Astrocyte of the hippocampus (primary cell): ENCODE measurements at regions not wholly inside any gene's neighbourhood (a gene's known extent, or its start where the extent isn't known, plus 50 kb on each side); places are given as distances from the start of the nearest gene placed in this dataset.
"Not testable (repeated sequence)": the region's sequence is repeated elsewhere in the genome, so short reads cannot be mapped to it uniquely, and the experiment has no call there.

Experiments
- DNase-seq: peaks from one replicate; pipeline ENCODE4 v3.0.0; 2011; ENCODE audit warnings: low read depth, low spot score

DNA sequence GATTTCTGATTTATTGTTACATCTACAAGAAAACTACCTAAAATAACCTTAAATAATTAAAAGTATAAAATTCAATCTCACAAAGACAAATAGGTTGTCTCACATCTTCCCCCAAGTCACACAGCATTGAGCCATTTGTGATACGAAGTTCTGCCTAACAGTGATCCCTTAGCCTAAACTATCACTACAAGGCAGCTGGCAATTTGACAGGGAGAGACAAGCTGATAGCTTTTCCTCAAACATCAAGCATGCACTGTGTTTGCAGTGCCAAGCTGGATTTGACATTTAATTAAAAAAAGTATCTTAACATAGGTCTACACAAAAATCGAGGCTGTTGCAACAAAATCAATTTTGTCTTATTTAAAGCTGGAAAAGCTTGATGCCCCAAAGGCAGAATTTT lies 464.7 kb upstream of the TRAM1L1 start:
- no peak for DNase-seq

- peak; percentile 47 for DNase-seq
These were observed 474.0 kb upstream of the NDST3 start for GRCh38 chr4:117560329-117560728.

DNA sequence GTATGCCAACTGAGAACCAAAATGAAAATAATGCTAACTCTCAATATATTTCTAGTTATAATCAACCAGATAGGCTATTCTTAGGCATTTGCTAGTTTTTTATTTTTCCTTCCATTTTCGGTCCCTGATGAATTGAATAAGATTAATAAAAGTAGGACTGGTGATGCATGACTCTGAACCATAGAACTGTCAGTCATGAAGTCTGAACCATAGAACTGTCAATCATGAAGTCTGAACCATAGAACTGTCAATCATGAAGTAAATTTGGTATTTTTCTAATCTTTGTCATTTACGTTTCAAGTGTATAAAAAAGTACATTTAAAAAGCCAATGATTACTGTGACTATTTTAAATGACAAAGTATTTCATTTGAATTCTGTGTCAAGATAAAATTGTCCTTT lies 460.2 kb upstream of the NDST3 start:
- no peak for DNase-seq

DNA sequence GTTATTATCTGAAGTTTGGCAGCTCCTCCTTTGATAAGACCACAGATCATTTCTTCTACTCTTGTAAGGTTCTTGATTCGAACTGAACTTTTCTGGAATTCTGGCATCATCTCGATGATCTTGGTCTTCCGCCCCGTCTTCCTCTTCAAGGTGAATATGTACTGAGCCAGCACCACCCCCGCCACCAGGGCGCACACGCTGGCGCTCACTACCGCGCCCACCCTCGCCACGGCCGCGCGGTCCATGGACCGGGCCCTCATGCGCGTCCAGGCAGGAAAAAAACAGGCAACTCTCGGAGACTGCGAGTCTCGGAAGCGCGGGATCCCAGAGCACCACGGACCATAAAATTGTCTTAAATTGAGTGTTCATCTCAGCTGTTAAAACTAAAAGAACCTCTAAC lies 458.4 kb upstream of the NDST3 start:
- no peak for DNase-seq

GRCh38 chr4:117577686-117578311 lies 456.5 kb upstream of the NDST3 start:
- peak; percentile 25 for DNase-seq

DNA sequence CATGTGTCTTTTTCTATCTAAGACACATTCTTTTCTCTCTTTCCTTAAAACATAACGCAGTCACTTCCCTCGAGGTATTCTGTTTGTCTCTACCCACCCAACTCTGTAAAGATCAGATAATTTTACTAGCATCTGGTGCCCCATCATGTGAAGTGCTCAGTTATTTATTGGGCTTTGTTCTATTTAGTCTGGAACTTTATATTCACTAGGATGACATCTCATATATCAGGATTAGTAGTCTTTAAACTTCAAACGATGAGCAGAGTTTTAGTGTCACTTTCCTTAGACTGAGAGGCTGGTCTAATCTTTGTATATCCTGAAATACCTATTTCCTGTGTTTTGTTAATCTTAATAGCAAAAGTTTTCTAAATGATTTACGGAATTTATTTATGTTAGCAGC lies 445.5 kb upstream of the NDST3 start:
- no peak for DNase-seq

- DNase-seq, result no peak
These were observed 437.3 kb upstream of the NDST3 start for GRCh38 chr4:117596917-117597480.

- not testable (repeated sequence) for DNase-seq
These were observed 434.9 kb upstream of the NDST3 start for GRCh38 chr4:117599393-117599792.

- not testable (repeated sequence) for DNase-seq
These were observed 433.4 kb upstream of the NDST3 start for GRCh38 chr4:117600936-117601335.

- DNase-seq, result no peak
These were observed 423.5 kb upstream of the NDST3 start for GRCh38 chr4:117610706-117611308.

GRCh38 chr4:117621673-117622072 lies 412.6 kb upstream of the NDST3 start:
- DNase-seq, result no peak

DNA sequence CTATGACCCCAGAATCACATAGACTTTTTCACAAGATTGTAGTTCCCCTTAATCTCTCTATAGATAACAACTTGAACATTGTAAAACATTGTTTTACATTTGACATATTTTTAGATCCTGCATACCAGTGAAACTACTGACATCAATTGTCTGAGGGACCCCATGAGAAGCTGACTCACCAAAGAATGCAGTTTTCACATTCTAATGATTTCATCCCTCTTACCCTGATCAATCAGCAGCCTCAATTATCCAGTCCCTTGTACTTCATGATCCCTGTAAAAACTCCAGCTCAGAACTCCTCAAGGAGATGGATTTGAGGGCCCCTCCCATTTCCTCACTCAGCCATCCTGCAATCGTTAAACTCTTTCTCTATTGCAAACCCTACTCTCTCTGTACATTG lies 411.0 kb upstream of the NDST3 start:
- peak; percentile 7 for DNase-seq

GRCh38 chr4:117626664-117627063 lies 407.6 kb upstream of the NDST3 start:
- no peak for DNase-seq

GRCh38 chr4:117634716-117635115 lies 399.6 kb upstream of the NDST3 start:
- DNase-seq, result no peak

GRCh38 chr4:117637347-117637746 lies 396.9 kb upstream of the NDST3 start:
- no peak for DNase-seq

GRCh38 chr4:117640836-117641235 lies 393.4 kb upstream of the NDST3 start:
- DNase-seq, result no peak

GRCh38 chr4:117641519-117641918 lies 392.8 kb upstream of the NDST3 start:
- no peak for DNase-seq

DNA sequence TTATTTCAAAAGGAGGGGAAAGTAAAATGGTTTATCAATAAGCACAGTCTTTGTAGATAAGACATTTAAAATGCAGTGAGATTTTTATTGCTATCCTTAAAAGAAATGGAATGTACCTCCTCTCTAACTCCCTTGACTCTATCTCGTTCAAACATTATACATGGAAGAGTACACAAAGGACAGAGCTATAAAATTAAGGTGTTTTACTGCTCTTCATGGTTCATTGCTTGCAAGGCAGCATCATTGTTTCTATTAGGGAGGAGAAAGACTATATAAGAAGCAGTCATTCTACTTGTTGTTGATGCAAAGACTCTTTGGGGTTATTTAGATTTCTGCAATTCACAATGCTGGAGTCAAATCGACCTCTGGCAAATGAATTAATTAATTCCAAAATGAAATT lies 380.2 kb upstream of the NDST3 start:
- DNase-seq, result no peak

DNA sequence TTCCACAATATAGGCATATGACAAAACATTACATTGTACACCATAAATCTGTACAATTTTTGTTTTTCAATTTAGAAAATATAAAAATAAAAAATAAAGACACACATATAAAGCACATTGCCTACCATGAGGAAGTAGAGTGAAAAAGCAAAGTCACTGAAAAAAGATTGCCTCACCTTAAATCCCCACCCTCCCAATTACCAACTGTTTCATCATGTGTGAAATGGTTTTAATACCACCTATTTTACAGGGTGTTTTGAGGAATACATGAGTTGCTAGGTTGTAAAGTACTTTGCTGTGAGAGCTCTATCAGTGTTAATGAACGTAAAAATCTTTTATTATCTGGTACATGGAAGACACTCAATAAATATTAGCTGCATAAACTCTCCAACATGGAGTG lies 373.6 kb upstream of the NDST3 start:
- DNase-seq, result no peak

DNA sequence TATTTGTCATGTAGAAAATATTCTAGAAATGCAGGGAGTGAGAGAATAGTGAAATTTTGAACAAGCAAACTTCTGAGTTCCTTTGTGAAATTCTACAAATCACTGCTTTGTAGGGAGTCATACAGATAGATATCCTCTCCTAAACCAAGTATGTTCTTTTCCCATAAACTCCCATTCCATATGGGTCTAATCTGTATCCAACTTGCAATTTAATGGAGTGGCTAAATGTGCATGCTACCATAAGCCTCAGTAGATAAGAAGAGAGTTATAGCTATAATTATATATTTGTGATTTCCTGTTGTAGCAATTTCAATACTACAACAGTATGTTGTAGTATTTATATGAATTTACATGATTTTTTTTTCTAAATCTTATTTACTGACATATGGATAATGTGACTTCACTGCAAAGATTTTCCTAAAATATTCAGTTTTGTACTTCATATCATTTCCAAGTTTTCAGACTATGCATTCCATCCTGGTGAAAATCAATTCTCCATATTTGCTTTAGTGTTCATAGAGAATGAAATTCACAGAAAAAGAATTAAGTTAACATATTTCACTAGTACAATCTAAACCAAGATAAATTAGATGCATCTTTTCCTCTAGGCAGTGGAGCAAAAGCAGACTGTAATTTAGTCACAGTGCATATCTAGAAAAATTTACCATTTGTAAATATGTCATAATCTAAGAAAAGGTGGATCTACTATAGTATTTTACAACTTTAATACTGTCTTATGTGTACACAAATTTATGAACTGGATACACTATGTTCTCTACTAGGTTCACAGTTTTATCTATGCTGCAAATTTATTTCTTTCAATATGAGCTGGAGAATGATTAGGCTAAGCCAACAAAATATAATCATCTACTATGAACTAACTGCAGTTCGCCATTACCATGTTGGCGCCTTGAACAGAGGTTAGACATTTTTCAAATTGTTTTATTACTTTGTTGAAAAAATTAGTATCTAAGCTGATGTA lies 372.9 kb upstream of the NDST3 start:
- no peak for DNase-seq

GRCh38 chr4:117664706-117665444 lies 369.4 kb upstream of the NDST3 start:
- peak; percentile 11 for DNase-seq

DNA sequence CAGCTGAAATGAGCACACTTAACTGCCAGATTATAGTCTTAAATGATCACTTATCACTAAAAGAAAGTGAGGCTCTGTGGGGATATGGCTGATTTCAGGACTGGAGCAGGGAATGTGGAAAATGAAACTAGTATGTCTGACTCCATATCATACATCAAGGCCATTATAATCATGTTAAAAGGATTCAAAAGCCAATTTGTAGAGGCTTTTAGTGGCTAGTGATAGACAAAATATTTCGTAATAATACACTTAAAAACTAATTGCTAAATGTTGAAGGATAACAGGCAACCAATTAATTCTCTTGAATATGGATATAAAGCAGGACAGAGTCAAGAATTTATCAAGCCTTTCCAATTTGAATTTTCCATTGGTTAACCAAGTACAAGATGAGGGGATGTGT lies 358.1 kb upstream of the NDST3 start:
- no peak for DNase-seq
